WTC11 (cell line): ENCODE measurements at regions not wholly inside any gene's neighbourhood (a gene's known extent, or its start where the extent isn't known, plus 50 kb on each side); places are given as distances from the start of the nearest gene placed in this dataset.

ENCODE experiments used
- ATAC-seq: fragments of 200-7000 bp; cut with Tn5 transposase; 2 replicates; pipeline ENCODE4 v1.10.0; 2021; ENCODE audit warnings: mild to moderate bottlenecking, moderate library complexity
- CTCF ChIA-PET: fragments of 300-600 bp; sonication (Branson Sonifier 250); formaldehyde crosslinking; loops from one replicate; lab custom pipeline; 2021; ENCODE audit warnings: antibody characterized with exemption; lab: Charles Lee
- POLR2A ChIA-PET: fragments of 350-600 bp; sonication (Branson Sonifier 250); formaldehyde crosslinking; loops from one replicate; lab custom pipeline; 2021; ENCODE audit warnings: antibody characterized with exemption; lab: Charles Lee
- DNase-seq: peaks from one replicate; pipeline ENCODE4 v3.0.0; 2021; ENCODE audit warnings: low spot score
- H3K27ac Mint-ChIP-seq: 2 replicates; pipeline ENCODE4 v1.8.0; 2021; ENCODE audit warnings: mixed read lengths
- H3K27me3 Mint-ChIP-seq: 2 replicates; pipeline ENCODE4 v1.8.0; 2021; ENCODE audit warnings: low read depth, mild to moderate bottlenecking, moderate library complexity, mixed read lengths
- H3K36me3 Mint-ChIP-seq: 2 replicates; pipeline ENCODE4 v1.8.0; 2021; ENCODE audit warnings: mixed read lengths
- H3K4me1 Mint-ChIP-seq: 2 replicates; pipeline ENCODE4 v1.8.0; 2022; ENCODE audit warnings: mixed read lengths
- H3K4me3 Mint-ChIP-seq: 2 replicates; pipeline ENCODE4 v1.8.0; 2021; ENCODE audit warnings: mild to moderate bottlenecking, moderate library complexity, mixed read lengths
- H3K9me3 Mint-ChIP-seq: 2 replicates; pipeline ENCODE4 v1.8.0; 2021; ENCODE audit warnings: mixed read lengths
- CREB1 ChIP-seq: sonication (generic); formaldehyde crosslinking; IDR thresholded peaks from 2 replicates; pipeline ENCODE4 v1.8.0; 2023; ENCODE audit warnings: mild to moderate bottlenecking, missing genetic modification reagents
- FOXJ3 ChIP-seq: sonication (generic); formaldehyde crosslinking; IDR thresholded peaks from 2 replicates; pipeline ENCODE4 v1.9.0; 2021; ENCODE audit warnings: missing genetic modification reagents, mild to moderate bottlenecking, borderline replicate concordance
- FOXK1 ChIP-seq: sonication (generic); formaldehyde crosslinking; IDR thresholded peaks from 2 replicates; pipeline ENCODE4 v1.8.0; 2022; ENCODE audit warnings: mild to moderate bottlenecking, moderate library complexity, missing genetic modification reagents
- JAZF1 ChIP-seq: fragments of 250-450 bp; sonication (Bioruptor Pico); IDR thresholded peaks from 2 replicates; pipeline ENCODE4 v1.9.0; 2021; ENCODE audit warnings: moderate library complexity, mild to moderate bottlenecking, inconsistent platforms
- KAT7 ChIP-seq: sonication (generic); formaldehyde crosslinking; IDR thresholded peaks from 2 replicates; pipeline ENCODE4 v1.8.1; 2023; ENCODE audit warnings: missing genetic modification reagents, mild to moderate bottlenecking, borderline replicate concordance
- NR3C1 ChIP-seq: sonication (generic); formaldehyde crosslinking; conservative IDR thresholded peaks from 2 replicates; pipeline ENCODE4 v1.8.1; 2023; ENCODE audit warnings: low read depth, mild to moderate bottlenecking, missing genetic modification reagents
- TEAD1 ChIP-seq: sonication (generic); formaldehyde crosslinking; IDR thresholded peaks from 2 replicates; pipeline ENCODE4 v1.8.0; 2022; ENCODE audit warnings: mild to moderate bottlenecking, missing genetic modification reagents
- TEAD4 ChIP-seq: sonication (generic); formaldehyde crosslinking; IDR thresholded peaks from 2 replicates; pipeline ENCODE4 v1.8.0; 2022; ENCODE audit warnings: mild to moderate bottlenecking, missing genetic modification reagents
- ZNF138 ChIP-seq: sonication (generic); formaldehyde crosslinking; conservative IDR thresholded peaks from 2 replicates; pipeline ENCODE4 v1.8.1; 2022; ENCODE audit warnings: mild to moderate bottlenecking, moderate library complexity, missing genetic modification reagents
- ZNF416 ChIP-seq: fragments of 250-450 bp; sonication (Bioruptor Pico); IDR thresholded peaks from 2 replicates; pipeline ENCODE4 v1.9.0; 2021; ENCODE audit warnings: mild to moderate bottlenecking, inconsistent platforms
- TF ChIP-seq, protein P1 (sequence below): sonication (generic); formaldehyde crosslinking; IDR thresholded peaks from 2 replicates; pipeline ENCODE4 v1.8.0; 2023; ENCODE audit warnings: missing genetic modification reagents, mild to moderate bottlenecking, borderline replicate concordance
- TF ChIP-seq, protein P2 (sequence below): sonication (generic); formaldehyde crosslinking; IDR thresholded peaks from 2 replicates; pipeline ENCODE4 v1.8.0; 2022; ENCODE audit warnings: missing genetic modification reagents
- TF ChIP-seq, protein P3 (sequence below): sonication (generic); formaldehyde crosslinking; IDR thresholded peaks from 2 replicates; pipeline ENCODE4 v1.8.0; 2022; ENCODE audit warnings: mild to moderate bottlenecking, missing genetic modification reagents
- TF ChIP-seq, protein P4 (sequence below): sonication (generic); formaldehyde crosslinking; IDR thresholded peaks from 2 replicates; pipeline ENCODE4 v1.8.0; 2023; ENCODE audit warnings: mild to moderate bottlenecking, missing genetic modification reagents
- TF ChIP-seq, protein P5 (sequence below): fragments of 250-450 bp; sonication (Bioruptor Pico); IDR thresholded peaks from 2 replicates; pipeline ENCODE4 v1.9.0; 2021; ENCODE audit warnings: mild to moderate bottlenecking
- TF ChIP-seq, protein P6 (sequence below): fragments of 250-450 bp; sonication (Bioruptor Pico); conservative IDR thresholded peaks from 2 replicates; pipeline ENCODE4 v1.9.0; 2021; ENCODE audit warnings: mild to moderate bottlenecking
- TF ChIP-seq, protein P7 (sequence below): sonication (generic); formaldehyde crosslinking; IDR thresholded peaks from 2 replicates; pipeline ENCODE4 v1.8.1; 2022; ENCODE audit warnings: missing genetic modification reagents, borderline replicate concordance

DNA sequence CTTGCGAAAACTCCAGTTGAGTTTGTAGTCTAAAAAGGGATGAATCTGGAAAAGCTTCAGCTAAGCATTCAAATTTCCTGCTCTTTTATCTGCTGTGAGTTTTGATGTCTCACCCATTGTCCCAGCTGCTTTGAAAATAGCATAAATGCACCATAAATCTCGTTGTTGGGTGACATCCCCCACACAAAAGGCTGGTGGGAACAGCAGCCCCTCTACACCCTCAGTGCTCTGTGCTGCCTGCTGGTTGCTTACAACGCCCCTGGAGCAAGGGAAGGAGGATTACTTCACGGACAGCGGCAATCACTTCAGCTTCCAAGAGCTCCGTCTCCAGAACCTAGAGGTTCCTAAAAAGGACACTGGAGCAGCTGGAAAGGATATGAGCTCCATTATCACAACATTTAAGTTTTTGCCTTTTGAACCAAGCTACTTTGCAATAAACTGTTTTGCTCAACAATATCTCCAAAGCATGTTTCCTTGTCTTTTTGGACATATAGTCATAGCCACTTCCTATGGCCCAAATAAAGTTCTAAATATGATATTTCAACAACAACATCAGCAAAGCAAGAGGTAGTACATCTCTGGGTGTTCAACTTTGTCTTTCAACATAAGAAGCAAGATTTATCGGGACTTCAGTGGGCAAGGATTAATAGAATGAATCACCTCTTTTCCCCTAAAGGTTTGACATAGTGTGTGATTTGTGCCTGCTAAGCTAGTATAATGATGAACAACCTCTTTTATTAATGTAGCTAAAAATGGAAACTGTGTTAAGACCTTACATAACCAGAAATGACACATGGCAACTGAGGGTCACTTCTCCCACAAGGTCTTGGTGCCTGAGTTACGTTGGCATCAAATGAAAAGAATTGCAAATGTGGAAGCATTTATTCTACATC is 413.5 kb downstream of the TXNL1 start (continued):
- TF ChIP-seq, protein P1, sequence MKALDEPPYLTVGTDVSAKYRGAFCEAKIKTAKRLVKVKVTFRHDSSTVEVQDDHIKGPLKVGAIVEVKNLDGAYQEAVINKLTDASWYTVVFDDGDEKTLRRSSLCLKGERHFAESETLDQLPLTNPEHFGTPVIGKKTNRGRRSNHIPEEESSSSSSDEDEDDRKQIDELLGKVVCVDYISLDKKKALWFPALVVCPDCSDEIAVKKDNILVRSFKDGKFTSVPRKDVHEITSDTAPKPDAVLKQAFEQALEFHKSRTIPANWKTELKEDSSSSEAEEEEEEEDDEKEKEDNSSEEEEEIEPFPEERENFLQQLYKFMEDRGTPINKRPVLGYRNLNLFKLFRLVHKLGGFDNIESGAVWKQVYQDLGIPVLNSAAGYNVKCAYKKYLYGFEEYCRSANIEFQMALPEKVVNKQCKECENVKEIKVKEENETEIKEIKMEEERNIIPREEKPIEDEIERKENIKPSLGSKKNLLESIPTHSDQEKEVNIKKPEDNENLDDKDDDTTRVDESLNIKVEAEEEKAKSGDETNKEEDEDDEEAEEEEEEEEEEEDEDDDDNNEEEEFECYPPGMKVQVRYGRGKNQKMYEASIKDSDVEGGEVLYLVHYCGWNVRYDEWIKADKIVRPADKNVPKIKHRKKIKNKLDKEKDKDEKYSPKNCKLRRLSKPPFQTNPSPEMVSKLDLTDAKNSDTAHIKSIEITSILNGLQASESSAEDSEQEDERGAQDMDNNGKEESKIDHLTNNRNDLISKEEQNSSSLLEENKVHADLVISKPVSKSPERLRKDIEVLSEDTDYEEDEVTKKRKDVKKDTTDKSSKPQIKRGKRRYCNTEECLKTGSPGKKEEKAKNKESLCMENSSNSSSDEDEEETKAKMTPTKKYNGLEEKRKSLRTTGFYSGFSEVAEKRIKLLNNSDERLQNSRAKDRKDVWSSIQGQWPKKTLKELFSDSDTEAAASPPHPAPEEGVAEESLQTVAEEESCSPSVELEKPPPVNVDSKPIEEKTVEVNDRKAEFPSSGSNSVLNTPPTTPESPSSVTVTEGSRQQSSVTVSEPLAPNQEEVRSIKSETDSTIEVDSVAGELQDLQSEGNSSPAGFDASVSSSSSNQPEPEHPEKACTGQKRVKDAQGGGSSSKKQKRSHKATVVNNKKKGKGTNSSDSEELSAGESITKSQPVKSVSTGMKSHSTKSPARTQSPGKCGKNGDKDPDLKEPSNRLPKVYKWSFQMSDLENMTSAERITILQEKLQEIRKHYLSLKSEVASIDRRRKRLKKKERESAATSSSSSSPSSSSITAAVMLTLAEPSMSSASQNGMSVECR (CRISPR knock-in tag), result no peak
- TF ChIP-seq CREB1 (CRISPR knock-in tag) (no peak), TEAD4 (CRISPR knock-in tag) (no peak), JAZF1 (CRISPR knock-in tag) (no peak), FOXJ3 (CRISPR knock-in tag) (no peak), TEAD1 (CRISPR knock-in tag) (no peak)
- TF ChIP-seq, protein P2, sequence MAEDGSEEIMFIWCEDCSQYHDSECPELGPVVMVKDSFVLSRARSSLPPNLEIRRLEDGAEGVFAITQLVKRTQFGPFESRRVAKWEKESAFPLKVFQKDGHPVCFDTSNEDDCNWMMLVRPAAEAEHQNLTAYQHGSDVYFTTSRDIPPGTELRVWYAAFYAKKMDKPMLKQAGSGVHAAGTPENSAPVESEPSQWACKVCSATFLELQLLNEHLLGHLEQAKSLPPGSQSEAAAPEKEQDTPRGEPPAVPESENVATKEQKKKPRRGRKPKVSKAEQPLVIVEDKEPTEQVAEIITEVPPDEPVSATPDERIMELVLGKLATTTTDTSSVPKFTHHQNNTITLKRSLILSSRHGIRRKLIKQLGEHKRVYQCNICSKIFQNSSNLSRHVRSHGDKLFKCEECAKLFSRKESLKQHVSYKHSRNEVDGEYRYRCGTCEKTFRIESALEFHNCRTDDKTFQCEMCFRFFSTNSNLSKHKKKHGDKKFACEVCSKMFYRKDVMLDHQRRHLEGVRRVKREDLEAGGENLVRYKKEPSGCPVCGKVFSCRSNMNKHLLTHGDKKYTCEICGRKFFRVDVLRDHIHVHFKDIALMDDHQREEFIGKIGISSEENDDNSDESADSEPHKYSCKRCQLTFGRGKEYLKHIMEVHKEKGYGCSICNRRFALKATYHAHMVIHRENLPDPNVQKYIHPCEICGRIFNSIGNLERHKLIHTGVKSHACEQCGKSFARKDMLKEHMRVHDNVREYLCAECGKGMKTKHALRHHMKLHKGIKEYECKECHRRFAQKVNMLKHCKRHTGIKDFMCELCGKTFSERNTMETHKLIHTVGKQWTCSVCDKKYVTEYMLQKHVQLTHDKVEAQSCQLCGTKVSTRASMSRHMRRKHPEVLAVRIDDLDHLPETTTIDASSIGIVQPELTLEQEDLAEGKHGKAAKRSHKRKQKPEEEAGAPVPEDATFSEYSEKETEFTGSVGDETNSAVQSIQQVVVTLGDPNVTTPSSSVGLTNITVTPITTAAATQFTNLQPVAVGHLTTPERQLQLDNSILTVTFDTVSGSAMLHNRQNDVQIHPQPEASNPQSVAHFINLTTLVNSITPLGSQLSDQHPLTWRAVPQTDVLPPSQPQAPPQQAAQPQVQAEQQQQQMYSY (CRISPR knock-in tag), result no peak

DNA sequence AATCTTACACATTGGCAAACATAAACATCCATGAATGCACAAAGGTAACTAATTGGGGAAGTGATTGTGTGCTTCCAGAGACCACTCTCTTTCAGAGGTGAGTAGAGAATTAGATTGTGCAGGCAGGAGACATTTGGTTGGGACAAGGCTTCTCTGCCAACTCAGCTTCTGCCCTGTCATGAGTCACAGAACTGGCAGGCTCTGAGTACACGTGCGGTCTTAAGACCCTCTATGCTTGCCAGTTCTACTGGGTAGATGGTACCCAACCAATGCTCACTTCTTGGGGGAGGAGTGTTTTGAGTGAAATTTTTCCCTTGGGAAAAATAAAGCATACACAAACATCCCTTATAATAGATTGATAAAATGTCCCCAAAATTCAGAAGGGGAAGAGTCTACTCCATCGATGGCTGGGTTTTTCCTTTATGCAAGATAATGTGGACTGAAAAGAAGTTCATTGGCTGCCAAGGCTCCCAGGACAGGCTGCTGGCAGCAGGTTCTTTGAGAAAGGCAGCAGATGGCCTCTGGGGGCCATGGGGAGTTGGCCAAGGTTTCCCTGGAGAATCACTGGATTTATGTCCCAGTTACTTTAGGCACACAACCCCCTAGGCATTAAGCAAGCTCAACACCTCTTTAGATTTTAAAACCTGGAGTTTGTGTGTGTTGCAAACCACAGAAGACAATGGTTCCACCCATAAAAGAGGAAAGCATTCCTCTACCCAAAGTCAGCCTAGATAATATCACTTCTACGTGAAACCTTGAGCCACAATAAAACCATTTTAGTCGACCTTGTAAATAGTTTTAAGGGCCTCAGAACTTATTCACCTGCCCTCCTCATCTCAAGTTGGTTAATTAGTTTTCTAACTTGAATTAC is 417.0 kb downstream of the TXNL1 start:
- ATAC-seq (no peak), DNase-seq (no peak)
- POLR2A ChIA-PET, result no interaction called here
- Mint-ChIP-seq H3K9me3 (peaks cover 12% of the 10 kb centered on the region), H3K4me3 (no peak overlapping the region), H3K27me3 (no peaks in the 10 kb centered on the region), H3K4me1 (no peaks in the 10 kb centered on the region), H3K36me3 (no peaks in the 10 kb centered on the region), H3K27ac (no peak overlapping the region)
- CTCF ChIA-PET, result no interaction called here
- no peak for TF ChIP-seq ZNF416 (CRISPR knock-in tag)
- TF ChIP-seq, protein P3, sequence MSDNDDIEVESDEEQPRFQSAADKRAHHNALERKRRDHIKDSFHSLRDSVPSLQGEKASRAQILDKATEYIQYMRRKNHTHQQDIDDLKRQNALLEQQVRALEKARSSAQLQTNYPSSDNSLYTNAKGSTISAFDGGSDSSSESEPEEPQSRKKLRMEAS (CRISPR knock-in tag), result no peak
- TF ChIP-seq, protein P4, sequence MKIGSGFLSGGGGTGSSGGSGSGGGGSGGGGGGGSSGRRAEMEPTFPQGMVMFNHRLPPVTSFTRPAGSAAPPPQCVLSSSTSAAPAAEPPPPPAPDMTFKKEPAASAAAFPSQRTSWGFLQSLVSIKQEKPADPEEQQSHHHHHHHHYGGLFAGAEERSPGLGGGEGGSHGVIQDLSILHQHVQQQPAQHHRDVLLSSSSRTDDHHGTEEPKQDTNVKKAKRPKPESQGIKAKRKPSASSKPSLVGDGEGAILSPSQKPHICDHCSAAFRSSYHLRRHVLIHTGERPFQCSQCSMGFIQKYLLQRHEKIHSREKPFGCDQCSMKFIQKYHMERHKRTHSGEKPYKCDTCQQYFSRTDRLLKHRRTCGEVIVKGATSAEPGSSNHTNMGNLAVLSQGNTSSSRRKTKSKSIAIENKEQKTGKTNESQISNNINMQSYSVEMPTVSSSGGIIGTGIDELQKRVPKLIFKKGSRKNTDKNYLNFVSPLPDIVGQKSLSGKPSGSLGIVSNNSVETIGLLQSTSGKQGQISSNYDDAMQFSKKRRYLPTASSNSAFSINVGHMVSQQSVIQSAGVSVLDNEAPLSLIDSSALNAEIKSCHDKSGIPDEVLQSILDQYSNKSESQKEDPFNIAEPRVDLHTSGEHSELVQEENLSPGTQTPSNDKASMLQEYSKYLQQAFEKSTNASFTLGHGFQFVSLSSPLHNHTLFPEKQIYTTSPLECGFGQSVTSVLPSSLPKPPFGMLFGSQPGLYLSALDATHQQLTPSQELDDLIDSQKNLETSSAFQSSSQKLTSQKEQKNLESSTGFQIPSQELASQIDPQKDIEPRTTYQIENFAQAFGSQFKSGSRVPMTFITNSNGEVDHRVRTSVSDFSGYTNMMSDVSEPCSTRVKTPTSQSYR (CRISPR knock-in tag), result no peak
- TF ChIP-seq, protein P5, sequence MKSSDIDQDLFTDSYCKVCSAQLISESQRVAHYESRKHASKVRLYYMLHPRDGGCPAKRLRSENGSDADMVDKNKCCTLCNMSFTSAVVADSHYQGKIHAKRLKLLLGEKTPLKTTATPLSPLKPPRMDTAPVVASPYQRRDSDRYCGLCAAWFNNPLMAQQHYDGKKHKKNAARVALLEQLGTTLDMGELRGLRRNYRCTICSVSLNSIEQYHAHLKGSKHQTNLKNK (CRISPR knock-in tag), result no peak
- no peak for TF ChIP-seq NR3C1
- TF ChIP-seq ZNF138 (CRISPR knock-in tag), result no peak
- TF ChIP-seq, protein P6, sequence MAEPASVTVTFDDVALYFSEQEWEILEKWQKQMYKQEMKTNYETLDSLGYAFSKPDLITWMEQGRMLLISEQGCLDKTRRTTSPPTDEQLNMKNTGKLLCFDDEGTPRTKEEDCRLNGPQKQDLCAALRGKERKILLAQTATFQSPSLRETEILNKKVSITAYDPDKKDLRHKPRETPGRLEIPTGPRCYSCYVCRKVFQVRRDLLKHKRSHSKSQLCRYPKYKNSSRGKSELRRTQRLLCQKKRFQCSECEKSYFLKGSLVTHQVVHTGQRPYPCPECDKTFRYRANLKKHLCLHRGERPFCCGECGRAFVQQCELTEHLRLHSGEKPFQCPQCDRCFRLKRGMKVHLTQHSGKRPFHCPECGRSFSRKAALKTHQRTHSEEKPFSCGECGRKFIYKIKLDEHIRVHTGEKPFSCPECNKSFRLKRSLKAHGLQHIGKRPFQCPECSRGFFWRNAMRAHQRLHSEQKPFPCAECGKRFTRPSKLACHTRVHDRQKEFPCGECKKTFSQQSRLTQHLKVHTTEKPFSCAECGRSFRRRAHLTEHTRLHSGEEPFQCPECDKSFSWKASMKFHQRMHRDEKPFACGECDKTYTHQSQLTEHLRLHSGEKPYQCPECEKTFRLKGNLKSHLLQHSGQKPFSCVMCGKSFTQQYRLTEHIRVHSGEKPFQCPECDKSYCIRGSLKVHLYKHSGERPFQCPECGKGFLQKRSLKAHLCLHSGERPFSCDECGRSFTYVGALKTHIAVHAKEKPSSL (CRISPR knock-in tag), result no peak
- no peak for TF ChIP-seq KAT7
- TF ChIP-seq, protein P7, sequence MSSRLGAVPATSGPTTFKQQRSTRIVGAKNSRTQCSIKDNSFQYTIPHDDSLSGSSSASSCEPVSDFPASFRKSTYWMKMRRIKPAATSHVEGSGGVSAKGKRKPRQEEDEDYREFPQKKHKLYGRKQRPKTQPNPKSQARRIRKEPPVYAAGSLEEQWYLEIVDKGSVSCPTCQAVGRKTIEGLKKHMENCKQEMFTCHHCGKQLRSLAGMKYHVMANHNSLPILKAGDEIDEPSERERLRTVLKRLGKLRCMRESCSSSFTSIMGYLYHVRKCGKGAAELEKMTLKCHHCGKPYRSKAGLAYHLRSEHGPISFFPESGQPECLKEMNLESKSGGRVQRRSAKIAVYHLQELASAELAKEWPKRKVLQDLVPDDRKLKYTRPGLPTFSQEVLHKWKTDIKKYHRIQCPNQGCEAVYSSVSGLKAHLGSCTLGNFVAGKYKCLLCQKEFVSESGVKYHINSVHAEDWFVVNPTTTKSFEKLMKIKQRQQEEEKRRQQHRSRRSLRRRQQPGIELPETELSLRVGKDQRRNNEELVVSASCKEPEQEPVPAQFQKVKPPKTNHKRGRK, result no peak
- TF ChIP-seq FOXK1 (CRISPR knock-in tag), result no peak
